Smooth muscle cell (in vitro differentiated cells): ENCODE measurements at regions not wholly inside any gene's neighbourhood (a gene's known extent, or its start where the extent isn't known, plus 50 kb on each side); places are given as distances from the start of the nearest gene placed in this dataset.
"Not testable (repeated sequence)": the region's sequence is repeated elsewhere in the genome, so short reads cannot be mapped to it uniquely, and the experiment has no call there.

Experiments used
- DNase-seq: peaks from one replicate; lab custom pipeline; 2025; ENCODE audit not compliant: unreplicated experiment; lab: John Stamatoyannopoulos, UW
- H2AFZ ChIP-seq: fragments of 200-600 bp; sonication (generic); 2 replicates; pipeline ENCODE4 v1.6.0; 2016; ENCODE audit warnings: antibody characterized with exemption, low read depth, mild to moderate bottlenecking
- H3F3A ChIP-seq: fragments of 200-600 bp; sonication (generic); 2 replicates; pipeline ENCODE4 v1.6.0; 2017; ENCODE audit warnings: antibody characterized with exemption, low read depth
- H3K27ac ChIP-seq: fragments of 200-600 bp; sonication (generic); 2 replicates; pipeline ENCODE4 v1.5.1; 2016; ENCODE audit warnings: low read depth, mild to moderate bottlenecking
- H3K27me3 ChIP-seq: fragments of 200-600 bp; sonication (generic); 2 replicates; pipeline ENCODE4 v1.6.1; 2016; ENCODE audit warnings: low read depth, mild to moderate bottlenecking
- H3K36me3 ChIP-seq: fragments of 200-600 bp; sonication (generic); 2 replicates; pipeline ENCODE4 v1.5.1; 2016; ENCODE audit warnings: low read depth
- H3K4me1 ChIP-seq: fragments of 200-600 bp; sonication (generic); 2 replicates; pipeline ENCODE4 v1.5.1; 2016; ENCODE audit warnings: low read depth
- H3K4me2 ChIP-seq: fragments of 200-600 bp; sonication (generic); 2 replicates; pipeline ENCODE4 v1.6.0; 2016; ENCODE audit warnings: mild to moderate bottlenecking
- H3K4me3 ChIP-seq: fragments of 200-600 bp; sonication (generic); 2 replicates; pipeline ENCODE4 v1.5.1; 2016; ENCODE audit warnings: mild to moderate bottlenecking
- H3K79me2 ChIP-seq: fragments of 200-600 bp; sonication (generic); 2 replicates; pipeline ENCODE4 v1.6.0; 2016; ENCODE audit warnings: low read depth, mild to moderate bottlenecking
- H3K9ac ChIP-seq: fragments of 200-600 bp; sonication (generic); 2 replicates; pipeline ENCODE4 v1.6.0; 2016; ENCODE audit warnings: low read depth
- H3K9me3 ChIP-seq: fragments of 200-600 bp; sonication (generic); replicated peaks from 2 replicates; pipeline ENCODE4 v1.5.1; 2016; ENCODE audit warnings: low read depth
- H4K20me1 ChIP-seq: fragments of 200-600 bp; sonication (generic); 2 replicates; pipeline ENCODE4 v1.6.0; 2016; ENCODE audit warnings: low read depth
- WGBS: methylation state at CpG from one replicate; pipeline ENCODE4 v1.1.7; 2016; ENCODE audit warnings: low lambda C conversion rate; 5-methylcytosine and 5-hydroxymethylcytosine counted together
- TF ChIP-seq, protein P1 (sequence below): fragments of 200-600 bp; sonication (generic); IDR thresholded peaks from 2 replicates; pipeline ENCODE4 v1.5.1; 2017; ENCODE audit warnings: borderline replicate concordance, mild to moderate bottlenecking, antibody characterized with exemption; ENCODE audit not compliant: insufficient read depth, poor library complexity, severe bottlenecking

- no peaks in the 10 kb centered on the region for H3F3A ChIP-seq
- H3K36me3 ChIP-seq: no peaks in the 10 kb centered on the region
- TF ChIP-seq, protein P1, sequence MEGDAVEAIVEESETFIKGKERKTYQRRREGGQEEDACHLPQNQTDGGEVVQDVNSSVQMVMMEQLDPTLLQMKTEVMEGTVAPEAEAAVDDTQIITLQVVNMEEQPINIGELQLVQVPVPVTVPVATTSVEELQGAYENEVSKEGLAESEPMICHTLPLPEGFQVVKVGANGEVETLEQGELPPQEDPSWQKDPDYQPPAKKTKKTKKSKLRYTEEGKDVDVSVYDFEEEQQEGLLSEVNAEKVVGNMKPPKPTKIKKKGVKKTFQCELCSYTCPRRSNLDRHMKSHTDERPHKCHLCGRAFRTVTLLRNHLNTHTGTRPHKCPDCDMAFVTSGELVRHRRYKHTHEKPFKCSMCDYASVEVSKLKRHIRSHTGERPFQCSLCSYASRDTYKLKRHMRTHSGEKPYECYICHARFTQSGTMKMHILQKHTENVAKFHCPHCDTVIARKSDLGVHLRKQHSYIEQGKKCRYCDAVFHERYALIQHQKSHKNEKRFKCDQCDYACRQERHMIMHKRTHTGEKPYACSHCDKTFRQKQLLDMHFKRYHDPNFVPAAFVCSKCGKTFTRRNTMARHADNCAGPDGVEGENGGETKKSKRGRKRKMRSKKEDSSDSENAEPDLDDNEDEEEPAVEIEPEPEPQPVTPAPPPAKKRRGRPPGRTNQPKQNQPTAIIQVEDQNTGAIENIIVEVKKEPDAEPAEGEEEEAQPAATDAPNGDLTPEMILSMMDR: no peak
- H4K20me1 ChIP-seq: no peaks in the 10 kb centered on the region
- no peak overlapping the region for H3K27ac ChIP-seq
- no peaks in the 10 kb centered on the region for H3K27me3 ChIP-seq
- no peaks in the 10 kb centered on the region for H3K9me3 ChIP-seq
- no peaks in the 10 kb centered on the region for H3K79me2 ChIP-seq
- H3K4me3 ChIP-seq: no peak overlapping the region
- 95% methylated on average over 17 of the region's 17 CpGs for WGBS
- H3K4me1 ChIP-seq: peaks cover 8% of the 10 kb centered on the region
- DNase-seq: no peak
- H2AFZ ChIP-seq: no peak overlapping the region
- no peak overlapping the region for H3K9ac ChIP-seq
- H3K4me2 ChIP-seq: no peak overlapping the region
These were observed 258.6 kb downstream of the CENPC start for GRCh38 chr4:67286724-67287123.

DNA sequence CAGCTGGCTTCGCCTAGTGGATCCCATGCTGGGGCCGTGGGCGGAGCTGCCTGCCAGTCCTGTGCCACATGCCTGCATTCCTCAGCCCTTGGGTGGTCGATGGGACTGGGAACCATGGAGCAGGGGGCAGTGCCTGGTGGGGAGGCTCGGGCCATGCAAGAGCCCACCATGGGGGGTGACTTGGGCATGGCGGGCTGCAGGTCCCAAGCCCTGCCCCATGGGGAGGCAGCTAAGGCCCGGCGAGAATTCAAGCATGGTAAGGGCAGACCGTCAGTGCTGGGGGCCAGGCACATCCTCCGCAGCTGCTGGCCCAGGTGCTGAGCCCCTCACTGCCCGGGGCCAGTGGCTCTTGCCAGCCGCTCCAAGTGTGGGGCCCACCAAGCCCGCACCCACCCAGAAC, 262.6 kb downstream of the CENPC start:
- TF ChIP-seq, protein P1: no peak
- no peak overlapping the region for H3K4me3 ChIP-seq
- no peaks in the 10 kb centered on the region for H3K27me3 ChIP-seq
- DNase-seq: no peak
- no peaks in the 10 kb centered on the region for H3K79me2 ChIP-seq
- H2AFZ ChIP-seq: no peak overlapping the region
- WGBS: 89% methylated on average over 13 of the region's 13 CpGs
- H3K4me2 ChIP-seq: no peak overlapping the region
- H3F3A ChIP-seq: no peaks in the 10 kb centered on the region
- H4K20me1 ChIP-seq: no peaks in the 10 kb centered on the region
- no peaks in the 10 kb centered on the region for H3K9me3 ChIP-seq
- H3K36me3 ChIP-seq: no peaks in the 10 kb centered on the region
- no peak overlapping the region for H3K9ac ChIP-seq
- no peak overlapping the region for H3K27ac ChIP-seq
- no peaks in the 10 kb centered on the region for H3K4me1 ChIP-seq

DNA sequence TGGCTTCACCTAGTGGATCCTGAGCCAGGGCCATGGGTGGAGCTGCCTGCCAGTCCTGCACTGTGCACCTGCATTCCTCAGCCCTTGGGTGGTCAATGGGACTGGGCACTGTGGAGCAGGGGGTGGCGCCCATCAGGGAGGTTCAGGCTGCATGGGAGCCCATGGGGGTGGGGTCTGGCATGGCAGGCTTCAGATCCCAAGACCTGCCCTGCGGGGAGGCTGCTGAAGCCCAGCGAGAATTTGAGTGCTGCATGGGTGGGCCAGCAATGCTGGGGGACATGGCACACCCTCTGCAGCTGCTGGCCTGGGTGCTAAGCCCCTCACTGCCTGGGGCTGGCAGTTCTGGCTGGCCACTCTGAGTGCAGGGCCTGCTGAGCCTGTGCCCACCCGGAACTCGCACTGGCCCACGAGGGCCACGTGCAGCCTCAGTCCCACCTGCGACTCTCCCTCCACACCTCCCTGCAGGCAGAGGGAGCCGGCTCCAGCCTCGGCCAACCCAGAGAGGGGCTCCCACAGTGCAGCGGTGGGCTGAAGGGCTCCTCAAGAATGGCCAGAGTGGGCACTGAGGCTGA, 270.0 kb downstream of the CENPC start:
- no peaks in the 10 kb centered on the region for H3K27me3 ChIP-seq
- TF ChIP-seq, protein P1: no peak

DNA sequence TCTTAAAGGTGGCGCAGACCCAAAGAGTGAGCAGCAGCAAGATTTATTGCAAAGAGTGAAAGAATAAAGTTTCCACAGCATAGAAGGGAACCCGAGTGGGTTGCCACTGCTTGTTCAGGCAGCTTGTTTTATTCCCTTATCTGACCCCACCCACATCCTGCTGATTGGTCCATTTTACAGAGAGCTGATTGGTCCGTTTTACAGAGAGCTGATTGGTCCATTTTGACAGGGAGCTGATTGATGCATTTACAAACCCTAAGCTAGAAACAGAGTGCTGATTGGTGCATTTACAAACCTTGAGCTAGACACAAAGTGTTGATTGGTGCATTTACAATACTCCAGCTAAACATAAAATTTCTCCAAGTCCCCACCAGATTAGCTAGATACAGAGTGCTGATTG, 270.6 kb downstream of the CENPC start:
- not testable (repeated sequence) for H2AFZ ChIP-seq, H3K36me3 ChIP-seq, DNase-seq, H3K9me3 ChIP-seq, H3K9ac ChIP-seq, H3K79me2 ChIP-seq, H3K4me1 ChIP-seq, H3F3A ChIP-seq, H3K27me3 ChIP-seq, H3K4me3 ChIP-seq, H3K4me2 ChIP-seq, H4K20me1 ChIP-seq, H3K27ac ChIP-seq
- 52% methylated on average over 3 of the region's 3 CpGs for WGBS

More for the DNA sequence above, 270.0 kb downstream of the CENPC start:
- H3K79me2 ChIP-seq: no peaks in the 10 kb centered on the region
- H3F3A ChIP-seq: no peaks in the 10 kb centered on the region
- no peak for DNase-seq
- no peak overlapping the region for H2AFZ ChIP-seq
- H3K4me1 ChIP-seq: no peaks in the 10 kb centered on the region
- no peak overlapping the region for H3K4me2 ChIP-seq
- H3K4me3 ChIP-seq: no peak overlapping the region
- H3K27ac ChIP-seq: no peak overlapping the region
- no peaks in the 10 kb centered on the region for H3K36me3 ChIP-seq
- no peaks in the 10 kb centered on the region for H3K9me3 ChIP-seq
- no peak overlapping the region for H3K9ac ChIP-seq
- WGBS: 94% methylated on average over 11 of the region's 11 CpGs
- no peaks in the 10 kb centered on the region for H4K20me1 ChIP-seq
